Panc1 (cell line): ENCODE measurements at regions not wholly inside any gene's neighbourhood (a gene's known extent, or its start where the extent isn't known, plus 50 kb on each side); places are given as distances from the start of the nearest gene placed in this dataset.

ENCODE experiments used
- ATAC-seq: fragments of 200-7000 bp; cut with Tn5 transposase; 2 replicates; pipeline ENCODE4 v1.9.1; 2020; ENCODE audit warnings: mild to moderate bottlenecking, moderate library complexity
- BruUV-seq: library from RNA; stranded (reverse); fragments of 400-500 nt; replicated peaks from 2 replicates; lab custom pipeline; 2021; lab: Mats Ljungman, UMichigan
- CTCF ChIA-PET: fragments of 300-600 bp; sonication (Branson Sonifier 250); formaldehyde crosslinking; loops from one replicate; lab custom pipeline; 2022; ENCODE audit warnings: antibody characterized with exemption; lab: Charles Lee
- POLR2A ChIA-PET: fragments of 300-600 bp; sonication (Branson Sonifier 250); formaldehyde crosslinking; loops from one replicate; lab custom pipeline; 2022; ENCODE audit warnings: antibody characterized with exemption; lab: Charles Lee
- DNase-seq: peaks from one replicate; pipeline ENCODE4 v3.0.0-alpha.2; 2010; ENCODE audit warnings: low read depth, low spot score
- H3K27ac ChIP-seq: 2 replicates; pipeline ENCODE4 v1.5.1; 2011; ENCODE audit warnings: mild to moderate bottlenecking, low read length, inconsistent platforms
- H3K27me3 ChIP-seq: fragments of 200-500 bp; sonication (Bioruptor generic); 2 replicates; pipeline ENCODE4 v1.6.0; 2014; ENCODE audit warnings: low read length, inconsistent platforms; ENCODE audit not compliant: control insufficient read depth, insufficient read depth
- H3K36me3 ChIP-seq: fragments of 200-500 bp; sonication (Bioruptor generic); 2 replicates; pipeline ENCODE4 v1.5.1; 2014; ENCODE audit warnings: inconsistent platforms, mild to moderate bottlenecking, low read length, moderate library complexity; ENCODE audit not compliant: control insufficient read depth, insufficient read depth
- H3K4me1 ChIP-seq: 2 replicates; pipeline ENCODE4 v1.5.1; 2011; ENCODE audit warnings: inconsistent platforms, mild to moderate bottlenecking, low read length, moderate library complexity; ENCODE audit not compliant: control insufficient read depth, insufficient read depth
- H3K4me3 ChIP-seq, 2 experiments: 2 replicates each; pipeline ENCODE4 v1.5.1; 2011 to 2012; ENCODE audit warnings: low read depth in 2 of 2, low read length in 2 of 2, mild to moderate bottlenecking in 2 of 2, inconsistent platforms in 1 of 2, moderate library complexity in 1 of 2
- H3K9me3 ChIP-seq: fragments of 200-500 bp; sonication (Bioruptor generic); 2 replicates; pipeline ENCODE4 v1.5.1; 2014; ENCODE audit warnings: low read depth, mild to moderate bottlenecking, inconsistent platforms, low read length, moderate library complexity; ENCODE audit not compliant: control insufficient read depth, insufficient read depth
- POLR2AphosphoS5 ChIP-seq: IDR thresholded peaks from 2 replicates; pipeline ENCODE4 v1.6.1; 2012; ENCODE audit warnings: mild to moderate bottlenecking, low read depth, low read length, moderate library complexity
- REST ChIP-seq, 2 experiments: IDR thresholded peaks; 2 replicates each; pipeline ENCODE4 v1.6.1; 2011 to 2012; ENCODE audit warnings: low read depth in 2 of 2, control low read depth in 1 of 2, low read length in 1 of 2, mild to moderate bottlenecking in 1 of 2, moderate library complexity in 1 of 2; ENCODE audit not compliant: insufficient read depth in 1 of 2
- SIN3A ChIP-seq: IDR thresholded peaks from 2 replicates; pipeline ENCODE4 v1.6.1; 2012; ENCODE audit warnings: low read depth, mild to moderate bottlenecking, low read length, moderate library complexity, borderline replicate concordance; ENCODE audit not compliant: insufficient read depth
- TCF7L2 ChIP-seq: IDR thresholded peaks from 2 replicates; pipeline ENCODE4 v1.6.1; 2011; ENCODE audit warnings: mild to moderate bottlenecking, low read depth, low read length, inconsistent platforms
- in situ Hi-C: cut with HindIII; loops from 2 replicates; pipeline ENCODE4 v1.10.0; 2016; ENCODE audit warnings: low sequenced_read_pairs, low pct_unique_long_range_greater_than_20kb
- intact Hi-C: fragments of 100-400 bp; cut with micrococcal nuclease; formaldehyde crosslinking; loops from one replicate; pipeline ENCODE4 v1.10.0; 2022; ENCODE audit not compliant: unreplicated experiment
- TF ChIP-seq, protein P1 (sequence below): fragments of 450-650 bp; IDR thresholded peaks from 2 replicates; pipeline ENCODE4 v1.5.1; 2017; ENCODE audit warnings: mild to moderate bottlenecking

GRCh38 chr4:36568575-36568974, 287.2 kb downstream of the DTHD1 start:
- BruUV-seq: no TSS peak
- Histone ChIP-seq H3K27me3 (no peaks in the 10 kb centered on the region), H3K9me3 (no peaks in the 10 kb centered on the region), H3K36me3 (no peaks in the 10 kb centered on the region), H3K27ac (no peak overlapping the region), H3K4me3 (no peak overlapping the region), H3K4me1 (no peaks in the 10 kb centered on the region)
- ATAC-seq (no peak), DNase-seq (no peak)
- intact Hi-C loops: no loop called here
- CTCF ChIA-PET: no interaction called here
- in situ Hi-C loops: no loop called here
- TF ChIP-seq TCF7L2 (no peak), POLR2AphosphoS5 (no peak), REST (IDR thresholded peaks at IDR 0.05; ENCODE audit: insufficient read depth in 1 of 2, low read depth in 2 of 2, low read length in 1 of 2) (no peak), SIN3A (no peak)
- TF ChIP-seq, protein P1, sequence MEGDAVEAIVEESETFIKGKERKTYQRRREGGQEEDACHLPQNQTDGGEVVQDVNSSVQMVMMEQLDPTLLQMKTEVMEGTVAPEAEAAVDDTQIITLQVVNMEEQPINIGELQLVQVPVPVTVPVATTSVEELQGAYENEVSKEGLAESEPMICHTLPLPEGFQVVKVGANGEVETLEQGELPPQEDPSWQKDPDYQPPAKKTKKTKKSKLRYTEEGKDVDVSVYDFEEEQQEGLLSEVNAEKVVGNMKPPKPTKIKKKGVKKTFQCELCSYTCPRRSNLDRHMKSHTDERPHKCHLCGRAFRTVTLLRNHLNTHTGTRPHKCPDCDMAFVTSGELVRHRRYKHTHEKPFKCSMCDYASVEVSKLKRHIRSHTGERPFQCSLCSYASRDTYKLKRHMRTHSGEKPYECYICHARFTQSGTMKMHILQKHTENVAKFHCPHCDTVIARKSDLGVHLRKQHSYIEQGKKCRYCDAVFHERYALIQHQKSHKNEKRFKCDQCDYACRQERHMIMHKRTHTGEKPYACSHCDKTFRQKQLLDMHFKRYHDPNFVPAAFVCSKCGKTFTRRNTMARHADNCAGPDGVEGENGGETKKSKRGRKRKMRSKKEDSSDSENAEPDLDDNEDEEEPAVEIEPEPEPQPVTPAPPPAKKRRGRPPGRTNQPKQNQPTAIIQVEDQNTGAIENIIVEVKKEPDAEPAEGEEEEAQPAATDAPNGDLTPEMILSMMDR: no peak
- POLR2A ChIA-PET: no interaction called here

DNA sequence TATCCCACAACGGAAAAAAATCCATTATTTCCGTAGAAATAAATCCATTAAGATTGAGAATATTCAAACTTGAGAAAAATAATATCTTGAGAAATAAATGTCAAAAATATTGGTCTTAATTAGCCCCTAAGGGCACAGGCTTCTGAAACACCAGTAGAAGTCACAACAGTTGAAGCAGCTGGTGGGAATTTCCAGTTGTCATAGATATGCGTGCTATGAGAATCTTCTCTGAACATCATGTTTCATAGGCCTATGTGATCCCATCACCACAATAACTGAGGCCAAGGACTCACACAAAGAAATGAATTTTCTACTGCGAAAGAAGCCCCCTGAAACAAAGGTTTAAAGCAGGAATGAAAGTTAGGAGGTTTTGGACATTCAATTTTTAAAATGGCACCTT, 292.0 kb downstream of the DTHD1 start:
- TF ChIP-seq, protein P1: no peak
- no peak for TF ChIP-seq REST (IDR thresholded peaks at IDR 0.05; ENCODE audit: insufficient read depth in 1 of 2, low read depth in 2 of 2, low read length in 1 of 2)
- TF ChIP-seq POLR2AphosphoS5: no peak
- no peak for TF ChIP-seq TCF7L2
- no peak for TF ChIP-seq SIN3A
- no peak overlapping the region for H3K4me3 ChIP-seq
- in situ Hi-C loops: no loop called here
- no peaks in the 10 kb centered on the region; the same call in 1 of the 2 replicates for H3K9me3 ChIP-seq
- no peaks in the 10 kb centered on the region for H3K36me3 ChIP-seq
- no peak for ATAC-seq
- H3K27ac ChIP-seq: no peak overlapping the region
- no peaks in the 10 kb centered on the region for H3K4me1 ChIP-seq
- no TSS peak for BruUV-seq
- POLR2A ChIA-PET: no interaction called here
- no peaks in the 10 kb centered on the region for H3K27me3 ChIP-seq
- CTCF ChIA-PET: no interaction called here
- no peak for DNase-seq
- intact Hi-C loops: no loop called here
